DND-41 (cell line): ENCODE measurements at regions not wholly inside any gene's neighbourhood (a gene's known extent, or its start where the extent isn't known, plus 50 kb on each side); places are given as distances from the start of the nearest gene placed in this dataset.

Experiments
- EZH2 ChIP-seq: IDR thresholded peaks from 3 replicates; pipeline ENCODE4 v1.6.1; 2012; ENCODE audit warnings: borderline replicate concordance, low read depth, mild to moderate bottlenecking, moderate library complexity, low read length, inconsistent platforms; ENCODE audit not compliant: severe bottlenecking
- TF ChIP-seq, protein P1 (sequence below): IDR thresholded peaks from 2 replicates; pipeline ENCODE4 v1.5.1; 2012; ENCODE audit warnings: borderline replicate concordance, low read length, moderate library complexity, mild to moderate bottlenecking; ENCODE audit not compliant: poor library complexity, severe bottlenecking; ENCODE audit errors: extremely low read depth

DNA sequence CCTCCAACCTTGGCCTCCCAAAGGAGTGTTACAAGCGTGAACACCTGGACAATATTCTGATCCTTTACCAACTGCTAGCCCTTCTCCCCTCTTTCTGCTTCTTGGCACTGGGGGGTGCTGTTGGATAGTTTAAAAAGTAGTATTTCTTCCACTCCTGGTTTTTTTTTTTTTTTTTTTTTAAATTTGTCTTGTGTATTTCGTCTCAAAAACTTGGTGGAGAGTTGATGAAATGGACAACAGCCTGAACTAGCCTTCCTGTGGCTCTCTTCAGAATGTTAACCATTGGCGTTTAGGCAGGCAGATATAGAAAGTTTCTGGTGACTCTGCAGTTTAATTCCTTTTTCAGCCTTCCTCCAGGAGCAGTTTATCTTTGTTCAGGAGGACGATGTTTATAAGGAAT lies 69.7 kb upstream of the USP24 start:
- TF ChIP-seq, protein P1, sequence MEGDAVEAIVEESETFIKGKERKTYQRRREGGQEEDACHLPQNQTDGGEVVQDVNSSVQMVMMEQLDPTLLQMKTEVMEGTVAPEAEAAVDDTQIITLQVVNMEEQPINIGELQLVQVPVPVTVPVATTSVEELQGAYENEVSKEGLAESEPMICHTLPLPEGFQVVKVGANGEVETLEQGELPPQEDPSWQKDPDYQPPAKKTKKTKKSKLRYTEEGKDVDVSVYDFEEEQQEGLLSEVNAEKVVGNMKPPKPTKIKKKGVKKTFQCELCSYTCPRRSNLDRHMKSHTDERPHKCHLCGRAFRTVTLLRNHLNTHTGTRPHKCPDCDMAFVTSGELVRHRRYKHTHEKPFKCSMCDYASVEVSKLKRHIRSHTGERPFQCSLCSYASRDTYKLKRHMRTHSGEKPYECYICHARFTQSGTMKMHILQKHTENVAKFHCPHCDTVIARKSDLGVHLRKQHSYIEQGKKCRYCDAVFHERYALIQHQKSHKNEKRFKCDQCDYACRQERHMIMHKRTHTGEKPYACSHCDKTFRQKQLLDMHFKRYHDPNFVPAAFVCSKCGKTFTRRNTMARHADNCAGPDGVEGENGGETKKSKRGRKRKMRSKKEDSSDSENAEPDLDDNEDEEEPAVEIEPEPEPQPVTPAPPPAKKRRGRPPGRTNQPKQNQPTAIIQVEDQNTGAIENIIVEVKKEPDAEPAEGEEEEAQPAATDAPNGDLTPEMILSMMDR = peak; percentile 81
- TF ChIP-seq EZH2 = no peak
